T-cell (primary cell): ENCODE measurements at regions not wholly inside any gene's neighbourhood (a gene's known extent, or its start where the extent isn't known, plus 50 kb on each side); places are given as distances from the start of the nearest gene placed in this dataset.

ENCODE experiments used
- ATAC-seq, 4 experiments: fragments of 200-7000 bp in 3 of 4; fragments of 150-1000 bp in 1 of 4; cut with Tn5 transposase; replicated peaks in 1 of 4; 1 replicate in 3 of 4; 2 replicates in 1 of 4; pipeline ENCODE4 v1.10.0; 2021; ENCODE audit warnings: moderate library complexity in 3 of 4, mild to moderate bottlenecking in 2 of 4, moderate number of reproducible peaks in 1 of 4
- CTCF ChIA-PET, 2 donors: fragments of 300-600 bp; sonication (Branson Sonifier 250); formaldehyde crosslinking; loops; one replicate each; lab custom pipeline; 2022; ENCODE audit warnings: antibody characterized with exemption in 2 of 2; lab: Charles Lee
- POLR2A ChIA-PET, 2 donors: fragments of 300-600 bp; sonication (Branson Sonifier 250); formaldehyde crosslinking; loops; one replicate each; lab custom pipeline; 2022; ENCODE audit warnings: antibody characterized with exemption in 2 of 2; lab: Charles Lee
- DNase-seq, 35 experiments: peaks; one replicate each; pipeline versions ENCODE4 v3.0.0 to v3.0.0-alpha.2; 2013 to 2023
- H3K27ac ChIP-seq: one replicate; pipeline ENCODE4 v1.5.1; 2013; ENCODE audit warnings: low read length
- H3K27me3 ChIP-seq, 2 experiments: replicated peaks in 1 of 2; 1 replicate in 1 of 2; 2 replicates in 1 of 2; pipeline versions ENCODE4 v1.6.1 to v1.7.0; 2013; ENCODE audit warnings: low read length in 1 of 2, mixed read lengths in 1 of 2; ENCODE audit not compliant: control insufficient read depth in 2 of 2, insufficient read depth in 2 of 2; ENCODE audit errors: extremely low read depth in 1 of 2
- H3K36me3 ChIP-seq, 2 donors: 1 replicate in 1 of 2; 2 replicates in 1 of 2; pipeline versions ENCODE4 v1.6.1 to v1.7.0; 2013; ENCODE audit warnings: low read length in 1 of 2; ENCODE audit not compliant: control insufficient read depth in 2 of 2, insufficient read depth in 1 of 2; ENCODE audit errors: extremely low read depth in 1 of 2
- H3K4me1 ChIP-seq, 2 experiments: 1 replicate in 1 of 2; 2 replicates in 1 of 2; pipeline versions ENCODE4 v1.6.1 to v1.7.0; 2013; ENCODE audit warnings: low read length in 2 of 2, mixed read lengths in 1 of 2; ENCODE audit not compliant: insufficient read depth in 2 of 2, control insufficient read depth in 1 of 2; ENCODE audit errors: extremely low read depth in 1 of 2
- H3K4me3 ChIP-seq, 2 donors: 1 replicate in 1 of 2; 2 replicates in 1 of 2; pipeline versions ENCODE4 v1.5.1 to v1.7.0; 2013; ENCODE audit warnings: mild to moderate bottlenecking in 2 of 2, low read length in 1 of 2, moderate library complexity in 1 of 2; ENCODE audit not compliant: control insufficient read depth in 1 of 2; ENCODE audit errors: extremely low read depth in 1 of 2
- H3K9me3 ChIP-seq: 2 replicates; pipeline ENCODE4 v1.7.0; 2013
- H3K27ac Mint-ChIP-seq, 2 donors: one replicate each; pipeline ENCODE4 v1.8.0; 2020 to 2021; ENCODE audit warnings: mild to moderate bottlenecking in 2 of 2, mixed read lengths in 2 of 2
- H3K27me3 Mint-ChIP-seq, 2 donors: one replicate each; pipeline ENCODE4 v1.8.0; 2021 to 2022; ENCODE audit warnings: mixed read lengths in 2 of 2
- H3K36me3 Mint-ChIP-seq: one replicate; pipeline ENCODE4 v1.8.0; 2021; ENCODE audit warnings: mixed read lengths
- H3K4me1 Mint-ChIP-seq, 3 donors: one replicate each; pipeline ENCODE4 v1.8.0; 2020 to 2022; ENCODE audit warnings: mixed read lengths in 3 of 3, mild to moderate bottlenecking in 1 of 3
- H3K4me3 Mint-ChIP-seq, 3 donors: one replicate each; pipeline ENCODE4 v1.8.0; 2020 to 2022; ENCODE audit warnings: mild to moderate bottlenecking in 3 of 3, mixed read lengths in 3 of 3, moderate library complexity in 3 of 3
- H3K9me3 Mint-ChIP-seq, 3 donors: one replicate each; pipeline ENCODE4 v1.8.0; 2020 to 2022; ENCODE audit warnings: mixed read lengths in 3 of 3
- WGBS: methylation state at CpG from one replicate; pipeline ENCODE4 v1.1.5; 2013; ENCODE audit warnings: missing lambda C conversion rate; ENCODE audit not compliant: insufficient coverage; 5-methylcytosine and 5-hydroxymethylcytosine counted together

- no peak overlapping the region for H3K27ac ChIP-seq
- H3K36me3 ChIP-seq, result no peaks in the 10 kb centered on the region
- no peaks in the 10 kb centered on the region for H3K9me3 ChIP-seq
- Mint-ChIP-seq H3K9me3 (no peaks in the 10 kb centered on the region), H3K27me3 (peaks cover 3 to 5% of the 10 kb centered on the region in 2 donors), H3K4me1 (no peaks in the 10 kb centered on the region), H3K36me3 (no peaks in the 10 kb centered on the region), H3K4me3 (no peak overlapping the region), H3K27ac (no peak overlapping the region)
- ChIA-PET CTCF (no interaction called here), POLR2A (no interaction called here)
- ATAC-seq (no peak), DNase-seq (no peak)
- H3K4me3 ChIP-seq, result no peak overlapping the region
- WGBS, result no CpG with 5 or more reads among the region's 2 CpGs
- no peaks in the 10 kb centered on the region for H3K4me1 ChIP-seq
- no peaks in the 10 kb centered on the region for H3K27me3 ChIP-seq
Measured at GRCh38 chr1:61627365-61627764, 97.6 kb downstream of the TM2D1 start.

- ChIA-PET CTCF (no interaction called here), POLR2A (no interaction called here)
- no peaks in the 10 kb centered on the region for H3K36me3 Mint-ChIP-seq
- no peak for DNase-seq
- H3K27ac ChIP-seq, result no peak overlapping the region
- no peak overlapping the region for H3K27ac Mint-ChIP-seq
- peaks cover 3 to 5% of the 10 kb centered on the region in 2 donors for H3K27me3 Mint-ChIP-seq
- H3K36me3 ChIP-seq, result no peaks in the 10 kb centered on the region
- no peak overlapping the region for H3K4me3 ChIP-seq
- H3K9me3 Mint-ChIP-seq, result no peaks in the 10 kb centered on the region
- no peaks in the 10 kb centered on the region for H3K27me3 ChIP-seq
- H3K9me3 ChIP-seq, result no peaks in the 10 kb centered on the region
- no peak for ATAC-seq
- H3K4me3 Mint-ChIP-seq, result no peak overlapping the region
- WGBS, result no CpG with 5 or more reads among the region's 2 CpGs
- no peaks in the 10 kb centered on the region for H3K4me1 Mint-ChIP-seq
- H3K4me1 ChIP-seq, result no peaks in the 10 kb centered on the region
Measured at GRCh38 chr1:61626816-61627215, 98.1 kb downstream of the TM2D1 start.

- H3K4me1 Mint-ChIP-seq, result no peaks in the 10 kb centered on the region
- peaks cover 0 to 1% of the 10 kb centered on the region in 2 donors for H3K27me3 Mint-ChIP-seq
- no peaks in the 10 kb centered on the region for H3K9me3 Mint-ChIP-seq
- H3K4me3 Mint-ChIP-seq, result no peak overlapping the region
- no peaks in the 10 kb centered on the region for H3K36me3 Mint-ChIP-seq
- no peak overlapping the region for H3K4me3 ChIP-seq
- no peak for ATAC-seq
- WGBS, result no CpG with 5 or more reads among the region's 2 CpGs
- ChIA-PET POLR2A (no interaction called here), CTCF (no interaction called here)
- H3K27ac ChIP-seq, result no peak overlapping the region
- H3K9me3 ChIP-seq, result no peaks in the 10 kb centered on the region
- DNase-seq, result no peak
- no peaks in the 10 kb centered on the region for H3K36me3 ChIP-seq
- no peaks in the 10 kb centered on the region for H3K27me3 ChIP-seq
- no peak overlapping the region for H3K27ac Mint-ChIP-seq
- no peaks in the 10 kb centered on the region for H3K4me1 ChIP-seq
Measured at GRCh38 chr1:61623852-61624251, 101.1 kb downstream of the TM2D1 start.

GRCh38 chr1:61620536-61620935 lies 104.4 kb downstream of the TM2D1 start:
- ATAC-seq (no peak), DNase-seq (no peak)
- Mint-ChIP-seq H3K36me3 (no peaks in the 10 kb centered on the region), H3K27me3 (peaks cover 2 to 3% of the 10 kb centered on the region in 2 donors), H3K4me3 (no peak overlapping the region), H3K9me3 (no peaks in the 10 kb centered on the region), H3K4me1 (no peaks in the 10 kb centered on the region), H3K27ac (no peak overlapping the region)
- CTCF ChIA-PET, result no interaction called here
- Histone ChIP-seq H3K36me3 (no peaks in the 10 kb centered on the region), H3K27me3 (peaks cover 0 to 3% of the 10 kb centered on the region in 2 experiments), H3K27ac (no peak overlapping the region), H3K4me3 (no peak overlapping the region), H3K4me1 (no peaks in the 10 kb centered on the region), H3K9me3 (no peaks in the 10 kb centered on the region)
- POLR2A ChIA-PET, result no interaction called here
- WGBS, result 100% methylated on average over 2 of the region's 5 CpGs

- 93% methylated on average over 7 of the region's 7 CpGs for WGBS
- H3K27ac ChIP-seq, result no peak overlapping the region
- peaks cover 0 to 3% of the 10 kb centered on the region in 2 experiments for H3K27me3 ChIP-seq
- no peaks in the 10 kb centered on the region for H3K9me3 ChIP-seq
- H3K27me3 Mint-ChIP-seq, result peaks cover 2 to 3% of the 10 kb centered on the region in 2 donors
- H3K9me3 Mint-ChIP-seq, result no peaks in the 10 kb centered on the region
- no peaks in the 10 kb centered on the region for H3K4me1 Mint-ChIP-seq
- ATAC-seq (no peak), DNase-seq (no peak)
- no peak overlapping the region for H3K27ac Mint-ChIP-seq
- CTCF ChIA-PET, result no interaction called here
- H3K4me3 ChIP-seq, result no peak overlapping the region
- no peaks in the 10 kb centered on the region for H3K36me3 Mint-ChIP-seq
- no peak overlapping the region for H3K4me3 Mint-ChIP-seq
- POLR2A ChIA-PET, result no interaction called here
- no peaks in the 10 kb centered on the region for H3K36me3 ChIP-seq
- no peaks in the 10 kb centered on the region for H3K4me1 ChIP-seq
Measured at GRCh38 chr1:61618755-61619154, 106.2 kb downstream of the TM2D1 start.

GRCh38 chr1:61618193-61618592 lies 106.7 kb downstream of the TM2D1 start:
- CTCF ChIA-PET, result interaction anchor here in 1 of 2 donors (0.7 kb wide), 1 partner anchor 33 kb away, joined by 3 read pairs; no protein-coding TSS in a partner anchor
- Mint-ChIP-seq H3K36me3 (no peaks in the 10 kb centered on the region), H3K4me3 (no peak overlapping the region), H3K9me3 (no peaks in the 10 kb centered on the region), H3K27ac (no peak overlapping the region), H3K4me1 (no peaks in the 10 kb centered on the region), H3K27me3 (peaks cover 2 to 3% of the 10 kb centered on the region in 2 donors)
- 60% methylated on average over 1 of the region's 2 CpGs for WGBS
- no peaks in the 10 kb centered on the region for H3K36me3 ChIP-seq
- ATAC-seq (no peak), DNase-seq (no peak)
- peaks cover 0 to 3% of the 10 kb centered on the region in 2 experiments for H3K27me3 ChIP-seq
- no peaks in the 10 kb centered on the region for H3K4me1 ChIP-seq
- H3K4me3 ChIP-seq, result no peak overlapping the region
- POLR2A ChIA-PET, result no interaction called here
- no peak overlapping the region for H3K27ac ChIP-seq
- H3K9me3 ChIP-seq, result no peaks in the 10 kb centered on the region

GRCh38 chr1:61616830-61617229 lies 108.1 kb downstream of the TM2D1 start:
- peaks cover 2 to 3% of the 10 kb centered on the region in 2 donors for H3K27me3 Mint-ChIP-seq
- H3K4me1 ChIP-seq, result no peaks in the 10 kb centered on the region
- no peak overlapping the region for H3K27ac ChIP-seq
- ChIA-PET POLR2A (no interaction called here), CTCF (no interaction called here)
- no peaks in the 10 kb centered on the region for H3K4me1 Mint-ChIP-seq
- ATAC-seq (no peak), DNase-seq (no peak)
- no peaks in the 10 kb centered on the region for H3K9me3 ChIP-seq
- no peaks in the 10 kb centered on the region for H3K36me3 ChIP-seq
- H3K4me3 Mint-ChIP-seq, result no peak overlapping the region
- H3K9me3 Mint-ChIP-seq, result no peaks in the 10 kb centered on the region
- H3K27me3 ChIP-seq, result peaks cover 0 to 9% of the 10 kb centered on the region in 2 experiments
- no peaks in the 10 kb centered on the region for H3K36me3 Mint-ChIP-seq
- no peak overlapping the region for H3K27ac Mint-ChIP-seq
- no CpG with 5 or more reads among the region's 3 CpGs for WGBS
- no peak overlapping the region for H3K4me3 ChIP-seq
